Liver (tissue), 8 donors: ENCODE measurements at regions not wholly inside any gene's neighbourhood (a gene's known extent, or its start where the extent isn't known, plus 50 kb on each side); places are given as distances from the start of the nearest gene placed in this dataset.

Experiments
- DNase-seq: peaks from one replicate; pipeline ENCODE4 v3.0.0-alpha.2; 2017; ENCODE audit warnings: low spot score
- H3K27ac ChIP-seq, 2 donors: one replicate each; pipeline ENCODE4 v1.7.0; 2013; ENCODE audit warnings: inconsistent platforms in 2 of 2, low read length in 2 of 2, control low read depth in 1 of 2, low read depth in 1 of 2, mild to moderate bottlenecking in 1 of 2
- H3K27me3 ChIP-seq, 4 donors: one replicate each; pipeline versions ENCODE4 v1.6.1 to v1.7.0; 2013; ENCODE audit warnings: low read length in 3 of 4, inconsistent platforms in 1 of 4, mild to moderate bottlenecking in 1 of 4, moderate library complexity in 1 of 4; ENCODE audit not compliant: control insufficient read depth in 4 of 4, insufficient read depth in 4 of 4
- H3K36me3 ChIP-seq, 4 donors: one replicate each; pipeline versions ENCODE4 v1.6.1 to v1.7.0; 2013; ENCODE audit warnings: low read length in 3 of 4, mild to moderate bottlenecking in 3 of 4, low read depth in 1 of 4, moderate library complexity in 1 of 4; ENCODE audit not compliant: control insufficient read depth in 4 of 4, insufficient read depth in 3 of 4
- H3K4me1 ChIP-seq, 4 donors: one replicate each; pipeline versions ENCODE4 v1.6.1 to v1.7.0; 2013; ENCODE audit warnings: low read length in 3 of 4, mild to moderate bottlenecking in 3 of 4, moderate library complexity in 1 of 4; ENCODE audit not compliant: control insufficient read depth in 4 of 4, insufficient read depth in 4 of 4
- H3K4me3 ChIP-seq, 3 donors: one replicate each; pipeline versions ENCODE4 v1.6.1 to v1.7.0; 2013; ENCODE audit warnings: low read length in 3 of 3, control low read depth in 1 of 3, low read depth in 1 of 3, mild to moderate bottlenecking in 1 of 3
- H3K9ac ChIP-seq, 2 donors: one replicate each; pipeline ENCODE4 v1.7.0; 2013; ENCODE audit warnings: low read length in 2 of 2, mild to moderate bottlenecking in 2 of 2, moderate library complexity in 2 of 2, control low read depth in 1 of 2, low read depth in 1 of 2
- H3K9me3 ChIP-seq, 4 donors: one replicate each; pipeline versions ENCODE4 v1.6.1 to v1.7.0; 2013; ENCODE audit warnings: low read length in 3 of 4; ENCODE audit not compliant: control insufficient read depth in 4 of 4
- EGR1 ChIP-seq, 2 donors: IDR thresholded peaks; 2 replicates each; pipeline ENCODE4 v1.6.1; 2016 to 2018; ENCODE audit warnings: antibody characterized with exemption in 2 of 2, low read depth in 2 of 2
- FOXA1 ChIP-seq: IDR thresholded peaks from 2 replicates; pipeline ENCODE4 v1.6.1; 2016; ENCODE audit warnings: antibody characterized with exemption
- FOXA2 ChIP-seq: IDR thresholded peaks from 2 replicates; pipeline ENCODE4 v1.6.1; 2016; ENCODE audit warnings: antibody characterized with exemption
- GABPA ChIP-seq, 2 donors: IDR thresholded peaks in 1 of 2; conservative IDR thresholded peaks in 1 of 2; 2 replicates each; pipeline ENCODE4 v1.6.1; 2016; ENCODE audit warnings: antibody characterized with exemption in 2 of 2, mild to moderate bottlenecking in 1 of 2, moderate library complexity in 1 of 2
- HNF4A ChIP-seq, 2 donors: conservative IDR thresholded peaks; 2 replicates each; pipeline ENCODE4 v1.6.1; 2016; ENCODE audit warnings: antibody characterized with exemption in 2 of 2, mild to moderate bottlenecking in 2 of 2
- HNF4G ChIP-seq: IDR thresholded peaks from 2 replicates; pipeline ENCODE4 v1.6.1; 2016; ENCODE audit warnings: antibody characterized with exemption
- JUND ChIP-seq, 2 donors: IDR thresholded peaks; 2 replicates each; pipeline ENCODE4 v1.6.1; 2016; ENCODE audit warnings: antibody characterized with exemption in 2 of 2
- NR2F2 ChIP-seq: IDR thresholded peaks from 2 replicates; pipeline ENCODE4 v1.6.1; 2016; ENCODE audit warnings: antibody characterized with exemption
- RAD21 ChIP-seq, 2 donors: IDR thresholded peaks; 2 replicates each; pipeline ENCODE4 v1.6.1; 2016; ENCODE audit warnings: antibody characterized with exemption in 2 of 2, mild to moderate bottlenecking in 2 of 2
- YY1 ChIP-seq: IDR thresholded peaks from 2 replicates; pipeline ENCODE4 v1.6.1; 2016; ENCODE audit warnings: antibody characterized with exemption, mild to moderate bottlenecking
- whole genome bisulfite sequencing: extraction: QIAGEN DNeasy Blood & Tissue Kit; methylation state at CpG from one replicate; pipeline ENCODE4 v1.1.7; 2013; 5-methylcytosine and 5-hydroxymethylcytosine counted together
- TF ChIP-seq, protein P1 (sequence below): fragments of 150-350 bp; IDR thresholded peaks from 2 replicates; pipeline ENCODE4 v1.5.1; 2017; ENCODE audit warnings: improper control_type of control experiment, low read depth, low read length; ENCODE audit not compliant: missing input control
- TF ChIP-seq, protein P2 (sequence below): IDR thresholded peaks from 2 replicates; pipeline ENCODE4 v1.6.1; 2016; ENCODE audit warnings: antibody characterized with exemption
- TF ChIP-seq, protein P3 (sequence below): IDR thresholded peaks from 2 replicates; pipeline ENCODE4 v1.6.1; 2016; ENCODE audit warnings: antibody characterized with exemption
- TF ChIP-seq, protein P4 (sequence below): IDR thresholded peaks from 2 replicates; pipeline ENCODE4 v1.6.1; 2016; ENCODE audit warnings: antibody characterized with exemption
- donor health status: healthy.
- donor health status: healthy.
- donor health status: healthy.
- donor health status: healthy.
- donor health status: healthy.

DNA sequence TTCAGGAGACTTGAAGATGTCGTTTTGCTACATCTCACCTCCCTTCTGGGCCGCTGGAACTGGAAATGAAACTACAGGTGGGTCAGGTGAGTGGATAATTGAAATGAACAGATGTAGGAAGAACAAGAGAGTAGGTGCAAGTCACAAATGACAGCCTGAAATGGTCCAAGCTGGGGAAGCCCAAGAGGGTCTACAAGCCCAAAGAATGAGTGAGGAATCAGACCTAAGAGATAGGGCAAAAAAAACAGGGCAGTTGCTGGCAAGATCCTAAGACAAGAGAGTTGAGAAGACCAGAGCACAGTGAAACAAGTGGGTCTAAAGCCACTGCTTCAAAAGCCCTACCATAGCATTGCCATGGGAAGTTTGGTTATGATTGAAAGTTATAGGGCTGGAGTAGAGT, 67.4 kb upstream of the SNRK start:
- TF ChIP-seq YY1 (no peak), JUND (IDR thresholded peaks at IDR 0.05) (no peak), FOXA1 (no peak), HNF4G (no peak), NR2F2 (no peak), GABPA (IDR thresholded peaks at IDR 0.05 in 1 of 2, conservative IDR thresholded peaks at IDR 0.05 in 1 of 2) (no peak), FOXA2 (no peak), EGR1 (IDR thresholded peaks at IDR 0.05; ENCODE audit: low read depth in 2 of 2) (no peak), HNF4A (conservative IDR thresholded peaks at IDR 0.05) (no peak), RAD21 (IDR thresholded peaks at IDR 0.05) (no peak)
- TF ChIP-seq, protein P1, sequence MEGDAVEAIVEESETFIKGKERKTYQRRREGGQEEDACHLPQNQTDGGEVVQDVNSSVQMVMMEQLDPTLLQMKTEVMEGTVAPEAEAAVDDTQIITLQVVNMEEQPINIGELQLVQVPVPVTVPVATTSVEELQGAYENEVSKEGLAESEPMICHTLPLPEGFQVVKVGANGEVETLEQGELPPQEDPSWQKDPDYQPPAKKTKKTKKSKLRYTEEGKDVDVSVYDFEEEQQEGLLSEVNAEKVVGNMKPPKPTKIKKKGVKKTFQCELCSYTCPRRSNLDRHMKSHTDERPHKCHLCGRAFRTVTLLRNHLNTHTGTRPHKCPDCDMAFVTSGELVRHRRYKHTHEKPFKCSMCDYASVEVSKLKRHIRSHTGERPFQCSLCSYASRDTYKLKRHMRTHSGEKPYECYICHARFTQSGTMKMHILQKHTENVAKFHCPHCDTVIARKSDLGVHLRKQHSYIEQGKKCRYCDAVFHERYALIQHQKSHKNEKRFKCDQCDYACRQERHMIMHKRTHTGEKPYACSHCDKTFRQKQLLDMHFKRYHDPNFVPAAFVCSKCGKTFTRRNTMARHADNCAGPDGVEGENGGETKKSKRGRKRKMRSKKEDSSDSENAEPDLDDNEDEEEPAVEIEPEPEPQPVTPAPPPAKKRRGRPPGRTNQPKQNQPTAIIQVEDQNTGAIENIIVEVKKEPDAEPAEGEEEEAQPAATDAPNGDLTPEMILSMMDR: no peak
- TF ChIP-seq, protein P2, sequence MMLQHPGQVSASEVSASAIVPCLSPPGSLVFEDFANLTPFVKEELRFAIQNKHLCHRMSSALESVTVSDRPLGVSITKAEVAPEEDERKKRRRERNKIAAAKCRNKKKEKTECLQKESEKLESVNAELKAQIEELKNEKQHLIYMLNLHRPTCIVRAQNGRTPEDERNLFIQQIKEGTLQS: no peak
- TF ChIP-seq, protein P3, sequence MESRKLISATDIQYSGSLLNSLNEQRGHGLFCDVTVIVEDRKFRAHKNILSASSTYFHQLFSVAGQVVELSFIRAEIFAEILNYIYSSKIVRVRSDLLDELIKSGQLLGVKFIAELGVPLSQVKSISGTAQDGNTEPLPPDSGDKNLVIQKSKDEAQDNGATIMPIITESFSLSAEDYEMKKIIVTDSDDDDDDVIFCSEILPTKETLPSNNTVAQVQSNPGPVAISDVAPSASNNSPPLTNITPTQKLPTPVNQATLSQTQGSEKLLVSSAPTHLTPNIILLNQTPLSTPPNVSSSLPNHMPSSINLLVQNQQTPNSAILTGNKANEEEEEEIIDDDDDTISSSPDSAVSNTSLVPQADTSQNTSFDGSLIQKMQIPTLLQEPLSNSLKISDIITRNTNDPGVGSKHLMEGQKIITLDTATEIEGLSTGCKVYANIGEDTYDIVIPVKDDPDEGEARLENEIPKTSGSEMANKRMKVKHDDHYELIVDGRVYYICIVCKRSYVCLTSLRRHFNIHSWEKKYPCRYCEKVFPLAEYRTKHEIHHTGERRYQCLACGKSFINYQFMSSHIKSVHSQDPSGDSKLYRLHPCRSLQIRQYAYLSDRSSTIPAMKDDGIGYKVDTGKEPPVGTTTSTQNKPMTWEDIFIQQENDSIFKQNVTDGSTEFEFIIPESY: no peak
- peaks cover 2 to 9% (median 5%) of the 10 kb centered on the region in 4 donors for H3K4me1 ChIP-seq
- no peak overlapping the region for H3K27ac ChIP-seq
- no peaks in the 10 kb centered on the region for H3K27me3 ChIP-seq
- peak; percentile 8 for DNase-seq
- no peak overlapping the region for H3K9ac ChIP-seq
- no peaks in the 10 kb centered on the region for H3K9me3 ChIP-seq
- 91% methylated on average over 2 of the region's 2 CpGs for WGBS
- H3K4me3 ChIP-seq: no peak overlapping the region
- no peaks in the 10 kb centered on the region for H3K36me3 ChIP-seq

DNA sequence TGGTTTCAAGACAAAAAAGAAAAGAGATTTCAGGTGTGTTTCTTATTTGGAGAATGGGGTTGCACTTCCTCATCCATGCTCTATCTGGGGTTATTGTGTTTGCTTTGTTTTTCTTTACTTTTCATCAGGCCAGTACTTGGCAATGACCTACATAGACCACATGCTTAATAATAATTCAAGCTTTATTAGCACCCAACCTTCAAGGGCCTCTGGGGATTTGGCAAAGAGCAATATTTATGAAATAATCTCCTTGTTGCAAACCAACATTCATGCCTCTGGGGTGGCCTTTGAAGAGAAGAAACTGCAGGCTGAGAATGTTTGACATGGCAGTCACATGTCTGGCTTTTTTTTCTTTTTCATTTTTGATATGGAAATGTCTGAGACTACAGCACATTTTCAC, 68.2 kb upstream of the SNRK start:
- Histone ChIP-seq H3K4me3 (no peak overlapping the region), H3K36me3 (no peaks in the 10 kb centered on the region), H3K9me3 (no peaks in the 10 kb centered on the region), H3K9ac (no peak overlapping the region), H3K27ac (no peak overlapping the region), H3K27me3 (no peaks in the 10 kb centered on the region), H3K4me1 (peaks cover 2 to 14% (median 10%) of the 10 kb centered on the region in 4 donors)
- TF ChIP-seq HNF4A (conservative IDR thresholded peaks at IDR 0.05) (no peak), YY1 (no peak)
- TF ChIP-seq, protein P4, sequence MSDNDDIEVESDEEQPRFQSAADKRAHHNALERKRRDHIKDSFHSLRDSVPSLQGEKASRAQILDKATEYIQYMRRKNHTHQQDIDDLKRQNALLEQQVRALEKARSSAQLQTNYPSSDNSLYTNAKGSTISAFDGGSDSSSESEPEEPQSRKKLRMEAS: no peak
- TF ChIP-seq, protein P3: no peak
- no peak for DNase-seq
